Suprapubic skin (tissue), 3 donors: ENCODE measurements at regions not wholly inside any gene's neighbourhood (a gene's known extent, or its start where the extent isn't known, plus 50 kb on each side); places are given as distances from the start of the nearest gene placed in this dataset.

Experiments used
- EP300 ChIP-seq: sonication (generic); formaldehyde crosslinking; IDR thresholded peaks from one replicate; pipeline ENCODE4 v1.6.1; 2017; ENCODE audit warnings: antibody characterized with exemption
- POLR2A ChIP-seq, 2 donors: fragments of 450-650 bp; IDR thresholded peaks; one replicate each; pipeline ENCODE4 v1.6.1; 2017; ENCODE audit warnings: antibody characterized with exemption in 2 of 2, mild to moderate bottlenecking in 2 of 2, moderate library complexity in 2 of 2
- TF ChIP-seq, protein P1 (sequence below), 2 donors: fragments of 200-600 bp in 1 of 2; fragments of 450-650 bp in 1 of 2; sonication (generic) in 1 of 2; IDR thresholded peaks; one replicate each; pipeline ENCODE4 v1.5.1; 2016 to 2019; ENCODE audit warnings: antibody characterized with exemption in 2 of 2, mild to moderate bottlenecking in 1 of 2, moderate library complexity in 1 of 2

- no peak for TF ChIP-seq EP300
- TF ChIP-seq, protein P1, sequence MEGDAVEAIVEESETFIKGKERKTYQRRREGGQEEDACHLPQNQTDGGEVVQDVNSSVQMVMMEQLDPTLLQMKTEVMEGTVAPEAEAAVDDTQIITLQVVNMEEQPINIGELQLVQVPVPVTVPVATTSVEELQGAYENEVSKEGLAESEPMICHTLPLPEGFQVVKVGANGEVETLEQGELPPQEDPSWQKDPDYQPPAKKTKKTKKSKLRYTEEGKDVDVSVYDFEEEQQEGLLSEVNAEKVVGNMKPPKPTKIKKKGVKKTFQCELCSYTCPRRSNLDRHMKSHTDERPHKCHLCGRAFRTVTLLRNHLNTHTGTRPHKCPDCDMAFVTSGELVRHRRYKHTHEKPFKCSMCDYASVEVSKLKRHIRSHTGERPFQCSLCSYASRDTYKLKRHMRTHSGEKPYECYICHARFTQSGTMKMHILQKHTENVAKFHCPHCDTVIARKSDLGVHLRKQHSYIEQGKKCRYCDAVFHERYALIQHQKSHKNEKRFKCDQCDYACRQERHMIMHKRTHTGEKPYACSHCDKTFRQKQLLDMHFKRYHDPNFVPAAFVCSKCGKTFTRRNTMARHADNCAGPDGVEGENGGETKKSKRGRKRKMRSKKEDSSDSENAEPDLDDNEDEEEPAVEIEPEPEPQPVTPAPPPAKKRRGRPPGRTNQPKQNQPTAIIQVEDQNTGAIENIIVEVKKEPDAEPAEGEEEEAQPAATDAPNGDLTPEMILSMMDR (IDR thresholded peaks at IDR 0.05): no peak
- TF ChIP-seq POLR2A (IDR thresholded peaks at IDR 0.05): no peak
Observed at GRCh38 chr6:19761121-19761520, 76.0 kb upstream of the ID4 start.
